C4-2B (cell line): ENCODE measurements at regions not wholly inside any gene's neighbourhood (a gene's known extent, or its start where the extent isn't known, plus 50 kb on each side); places are given as distances from the start of the nearest gene placed in this dataset.

Experiments used
- ZFX ChIP-seq: fragments of 450-650 bp; IDR thresholded peaks from 2 replicates; pipeline ENCODE4 v1.6.1; 2017
- TF ChIP-seq, protein P1 (sequence below): fragments of 450-650 bp; conservative IDR thresholded peaks from 2 replicates; pipeline ENCODE4 v1.5.1; 2017; ENCODE audit warnings: mild to moderate bottlenecking

DNA sequence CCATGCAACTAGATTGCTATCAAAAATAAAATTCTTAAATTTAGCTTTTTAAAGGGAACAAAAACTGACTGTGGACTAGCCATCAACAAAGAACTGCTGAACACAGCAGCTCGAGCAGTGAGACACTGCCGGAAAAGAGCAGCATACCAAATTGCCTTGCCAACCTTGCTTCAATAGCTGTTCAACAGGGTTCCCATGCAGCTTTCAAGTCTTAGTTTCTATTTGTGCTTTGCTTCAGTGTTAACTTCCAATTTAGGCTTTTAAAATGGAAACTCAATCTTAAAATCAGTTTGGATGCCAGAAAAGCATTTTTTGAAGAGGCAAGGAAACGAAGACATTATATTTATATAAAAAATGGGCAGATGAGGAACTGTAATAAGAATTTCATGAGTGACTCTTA is 463.4 kb upstream of the MAGEB18 start:
- TF ChIP-seq ZFX = no peak
- TF ChIP-seq, protein P1, sequence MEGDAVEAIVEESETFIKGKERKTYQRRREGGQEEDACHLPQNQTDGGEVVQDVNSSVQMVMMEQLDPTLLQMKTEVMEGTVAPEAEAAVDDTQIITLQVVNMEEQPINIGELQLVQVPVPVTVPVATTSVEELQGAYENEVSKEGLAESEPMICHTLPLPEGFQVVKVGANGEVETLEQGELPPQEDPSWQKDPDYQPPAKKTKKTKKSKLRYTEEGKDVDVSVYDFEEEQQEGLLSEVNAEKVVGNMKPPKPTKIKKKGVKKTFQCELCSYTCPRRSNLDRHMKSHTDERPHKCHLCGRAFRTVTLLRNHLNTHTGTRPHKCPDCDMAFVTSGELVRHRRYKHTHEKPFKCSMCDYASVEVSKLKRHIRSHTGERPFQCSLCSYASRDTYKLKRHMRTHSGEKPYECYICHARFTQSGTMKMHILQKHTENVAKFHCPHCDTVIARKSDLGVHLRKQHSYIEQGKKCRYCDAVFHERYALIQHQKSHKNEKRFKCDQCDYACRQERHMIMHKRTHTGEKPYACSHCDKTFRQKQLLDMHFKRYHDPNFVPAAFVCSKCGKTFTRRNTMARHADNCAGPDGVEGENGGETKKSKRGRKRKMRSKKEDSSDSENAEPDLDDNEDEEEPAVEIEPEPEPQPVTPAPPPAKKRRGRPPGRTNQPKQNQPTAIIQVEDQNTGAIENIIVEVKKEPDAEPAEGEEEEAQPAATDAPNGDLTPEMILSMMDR = no peak
